Non-pigmented ciliary epithelial cell (primary cell): ENCODE measurements at regions not wholly inside any gene's neighbourhood (a gene's known extent, or its start where the extent isn't known, plus 50 kb on each side); places are given as distances from the start of the nearest gene placed in this dataset.
A peak's percentile ranks its signal among the peaks of the same experiment; 100 is the strongest.

Experiments
- DNase-seq: peaks from one replicate; pipeline ENCODE4 v3.0.0-alpha.2; 2010; ENCODE audit warnings: low read depth

GRCh38 chr13:73894995-73895571, 239.1 kb downstream of the KLF12 start:
- DNase-seq, result no peak

- DNase-seq, result no peak
Observed at GRCh38 chr13:73893833-73894232, 240.4 kb downstream of the KLF12 start.

- no peak for DNase-seq
Observed at GRCh38 chr13:73891805-73892204, 242.4 kb downstream of the KLF12 start.

DNA sequence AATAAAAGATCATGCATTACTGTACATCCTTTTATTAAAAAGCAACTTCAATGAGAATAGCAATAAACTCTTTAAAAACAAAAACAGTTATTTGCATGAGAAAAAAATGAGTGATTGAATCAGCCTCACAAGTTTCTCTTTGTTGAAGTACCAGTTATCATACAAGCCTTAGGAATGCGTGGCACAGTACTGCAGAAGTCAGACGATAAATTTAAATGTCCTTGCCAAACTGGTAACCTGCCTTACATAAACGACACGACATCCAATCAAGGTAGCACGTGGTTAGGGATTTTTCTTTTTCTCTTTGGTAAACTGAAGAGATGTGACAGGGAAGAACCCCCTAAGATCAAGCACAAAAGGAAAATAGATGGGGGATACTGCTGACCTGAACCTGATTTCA, 251.0 kb downstream of the KLF12 start:
- DNase-seq, result no peak

GRCh38 chr13:73880365-73880764, 253.8 kb downstream of the KLF12 start:
- DNase-seq, result no peak

GRCh38 chr13:73879346-73880015, 254.7 kb downstream of the KLF12 start:
- no peak for DNase-seq

- no peak for DNase-seq
Observed at GRCh38 chr13:73877399-73877798, 256.8 kb downstream of the KLF12 start.

GRCh38 chr13:73876323-73876722, 257.9 kb downstream of the KLF12 start:
- DNase-seq, result no peak

- no peak for DNase-seq
Observed at GRCh38 chr13:73873940-73874830, 260.0 kb downstream of the KLF12 start.

DNA sequence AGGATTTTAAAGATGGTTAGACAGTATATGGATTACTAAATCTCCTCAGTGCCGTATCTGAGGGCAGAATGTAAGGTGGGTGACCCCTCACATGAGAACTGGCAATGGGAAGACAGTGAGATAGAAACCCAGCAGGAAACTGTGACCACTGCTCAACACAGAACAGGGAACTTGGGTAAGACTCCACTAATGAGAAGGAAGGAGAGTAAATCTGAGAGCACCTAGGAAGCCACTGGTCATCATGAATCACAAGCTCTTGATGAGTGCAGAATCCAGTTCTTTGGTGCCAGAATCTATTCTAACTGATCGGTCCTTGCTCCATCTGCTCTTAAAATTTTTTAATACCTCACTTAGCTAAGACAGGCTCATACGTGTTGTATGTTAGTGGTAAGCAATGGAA, 261.8 kb downstream of the KLF12 start:
- DNase-seq, result no peak

- peak; percentile 85 for DNase-seq
Observed at GRCh38 chr13:73870970-73871935, 263.0 kb downstream of the KLF12 start.

- no peak for DNase-seq
Observed at GRCh38 chr13:73870036-73870741, 264.0 kb downstream of the KLF12 start.

DNA sequence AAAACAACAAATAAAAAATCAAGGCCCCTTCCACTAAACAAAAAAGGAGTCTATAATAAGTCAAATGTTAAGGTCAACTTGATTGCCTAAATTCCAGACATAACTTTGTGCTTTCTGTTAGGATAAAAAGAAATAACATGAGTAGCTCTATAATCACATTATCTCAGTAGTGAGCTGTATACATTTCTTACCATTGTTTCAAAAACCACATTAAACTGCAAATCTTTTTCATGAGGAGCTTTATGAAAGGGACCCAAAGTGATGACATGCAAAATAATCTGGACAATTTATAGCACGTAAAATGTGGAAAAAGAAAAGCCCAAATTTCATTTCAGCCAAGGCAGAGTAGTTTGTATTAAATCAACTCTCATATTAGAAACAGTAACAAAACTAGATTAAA, 269.2 kb downstream of the KLF12 start:
- no peak for DNase-seq

DNA sequence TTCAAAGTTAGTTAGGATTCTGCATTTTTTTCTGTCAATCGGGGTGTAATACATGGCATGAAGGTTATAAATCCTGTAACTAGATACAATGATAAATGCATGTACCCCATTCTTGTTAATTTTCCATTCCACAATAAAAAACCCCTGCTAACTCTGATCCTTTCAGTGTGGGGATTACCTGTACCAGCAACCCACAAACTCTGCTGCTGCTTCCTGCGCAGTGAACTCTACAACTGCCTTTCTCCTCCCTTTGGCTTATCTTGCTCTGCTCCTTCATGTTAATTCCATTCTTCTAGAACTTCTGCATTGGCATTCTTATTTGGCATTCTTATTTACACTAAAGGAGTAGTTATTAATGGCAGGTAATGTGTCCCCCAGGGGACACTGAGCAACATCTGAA, 273.1 kb downstream of the KLF12 start:
- no peak for DNase-seq

DNA sequence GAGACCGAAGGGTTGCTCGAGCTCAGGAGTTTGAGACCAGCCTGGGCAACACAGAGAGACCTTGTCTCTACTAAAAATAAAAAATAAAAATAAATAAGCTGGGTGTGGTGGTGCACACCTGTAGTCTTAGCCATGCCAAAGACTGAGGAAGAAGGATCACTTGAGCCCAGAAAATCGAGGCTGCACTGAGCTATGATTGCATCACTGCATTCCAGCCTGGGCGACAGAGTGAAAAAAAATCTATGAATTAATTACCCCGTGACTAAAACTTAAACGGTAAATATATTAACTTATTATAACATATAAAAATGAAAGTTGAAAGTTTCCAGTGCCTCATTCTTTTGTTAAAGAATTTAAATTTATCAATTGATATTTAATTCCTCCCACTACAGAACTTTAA, 273.7 kb downstream of the KLF12 start:
- no peak for DNase-seq

- DNase-seq, result no peak
Observed at GRCh38 chr13:73859841-73860240, 274.4 kb downstream of the KLF12 start.

DNA sequence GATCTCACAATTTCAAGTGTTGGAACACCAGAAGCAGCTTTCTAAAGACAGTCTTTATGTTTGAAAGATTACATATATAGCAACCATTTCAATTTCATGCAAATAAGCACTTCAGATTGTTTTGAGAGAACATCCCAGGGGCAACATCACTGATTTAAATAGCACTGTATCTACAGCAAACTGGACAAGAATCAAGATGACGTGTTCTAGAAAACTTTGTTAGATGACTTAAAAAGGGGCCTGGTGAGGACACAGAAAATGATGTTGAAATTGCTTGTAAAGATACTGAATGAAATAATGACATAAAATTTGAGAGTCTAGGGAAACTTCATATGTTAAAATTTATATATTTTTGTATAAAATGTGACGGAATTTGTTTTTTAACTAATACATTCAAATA, 277.1 kb downstream of the KLF12 start:
- no peak for DNase-seq

- no peak for DNase-seq
Observed at GRCh38 chr13:73851104-73851503, 283.1 kb downstream of the KLF12 start.

- no peak for DNase-seq
Observed at GRCh38 chr13:73850104-73850873, 283.9 kb downstream of the KLF12 start.

- DNase-seq, result no peak
Observed at GRCh38 chr13:73849292-73849691, 284.9 kb downstream of the KLF12 start.

DNA sequence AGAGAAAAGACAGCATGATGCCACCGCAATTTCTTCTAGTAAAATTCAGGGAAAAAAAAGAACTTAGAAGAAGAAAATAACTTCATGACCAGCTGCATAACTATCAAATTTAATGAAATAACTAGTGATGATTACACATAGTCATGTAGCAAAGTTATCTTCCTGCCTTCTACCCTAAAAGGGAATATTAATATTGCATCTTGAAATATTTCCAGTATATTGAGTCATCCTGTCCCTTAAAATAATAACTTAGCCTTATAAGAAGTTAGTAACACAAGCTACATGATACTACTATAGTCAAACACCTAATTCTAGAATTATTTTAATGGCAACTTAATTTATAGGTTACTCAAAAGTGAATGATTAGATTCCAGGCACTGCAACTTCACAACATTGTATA, 289.2 kb downstream of the KLF12 start:
- no peak for DNase-seq
